Neural progenitor cell (in vitro differentiated cells): ENCODE measurements at regions not wholly inside any gene's neighbourhood (a gene's known extent, or its start where the extent isn't known, plus 50 kb on each side); places are given as distances from the start of the nearest gene placed in this dataset.

Experiments used
- DNase-seq: peaks from one replicate; pipeline ENCODE4 v3.0.0-alpha.2; 2016; ENCODE audit warnings: low spot score
- H2AFZ ChIP-seq: fragments of 200-600 bp; sonication (generic); replicated peaks from 2 replicates; pipeline ENCODE4 v1.6.1; 2016; ENCODE audit warnings: antibody characterized with exemption
- H3F3A ChIP-seq: fragments of 200-600 bp; sonication (generic); 2 replicates; pipeline ENCODE4 v1.6.1; 2016; ENCODE audit warnings: antibody characterized with exemption, low read depth
- H3K27ac ChIP-seq: fragments of 200-600 bp; sonication (generic); 2 replicates; pipeline ENCODE4 v1.5.1; 2016; ENCODE audit warnings: mild to moderate bottlenecking
- H3K27me3 ChIP-seq: fragments of 200-600 bp; sonication (generic); 2 replicates; pipeline ENCODE4 v1.6.1; 2016; ENCODE audit warnings: mild to moderate bottlenecking, moderate library complexity
- H3K36me3 ChIP-seq: fragments of 200-600 bp; sonication (generic); 2 replicates; pipeline ENCODE4 v1.5.1; 2016
- H3K4me1 ChIP-seq: fragments of 200-600 bp; sonication (generic); 2 replicates; pipeline ENCODE4 v1.6.1; 2016; ENCODE audit warnings: mixed run types
- H3K4me2 ChIP-seq: fragments of 200-600 bp; sonication (generic); 2 replicates; pipeline ENCODE4 v1.6.1; 2016
- H3K4me3 ChIP-seq: fragments of 200-600 bp; sonication (generic); 2 replicates; pipeline ENCODE4 v1.5.1; 2016
- H3K79me2 ChIP-seq: fragments of 200-600 bp; sonication (generic); 2 replicates; pipeline ENCODE4 v1.6.1; 2016; ENCODE audit warnings: low read depth
- H3K9ac ChIP-seq: fragments of 200-600 bp; sonication (generic); 2 replicates; pipeline ENCODE4 v1.6.1; 2016
- H3K9me3 ChIP-seq: fragments of 200-600 bp; sonication (generic); 2 replicates; pipeline ENCODE4 v1.5.1; 2016; ENCODE audit warnings: low read depth
- H4K20me1 ChIP-seq: fragments of 200-600 bp; sonication (generic); 2 replicates; pipeline ENCODE4 v1.6.1; 2016; ENCODE audit warnings: low read depth
- H3K27ac Mint-ChIP-seq: 3 replicates; pipeline ENCODE4 v1.8.0; 2021; ENCODE audit warnings: mixed read lengths
- H3K27me3 Mint-ChIP-seq: 2 replicates; pipeline ENCODE4 v1.8.0; 2022; ENCODE audit warnings: low read depth, mild to moderate bottlenecking, inconsistent platforms, moderate library complexity, mixed read lengths; ENCODE audit not compliant: insufficient read depth
- H3K36me3 Mint-ChIP-seq: 3 replicates; pipeline ENCODE4 v1.8.0; 2021; ENCODE audit warnings: mixed read lengths
- H3K4me1 Mint-ChIP-seq: 3 replicates; pipeline ENCODE4 v1.8.0; 2021; ENCODE audit warnings: mixed read lengths
- H3K4me3 Mint-ChIP-seq: 3 replicates; pipeline ENCODE4 v1.8.0; 2021; ENCODE audit warnings: mild to moderate bottlenecking, moderate library complexity, mixed read lengths
- H3K9me3 Mint-ChIP-seq: 3 replicates; pipeline ENCODE4 v1.8.0; 2020; ENCODE audit warnings: mixed read lengths
- EZH2 ChIP-seq: fragments of 200-600 bp; sonication (generic); IDR thresholded peaks from 2 replicates; pipeline ENCODE4 v1.6.1; 2017; ENCODE audit warnings: antibody characterized with exemption, mild to moderate bottlenecking, moderate library complexity
- EZH2phosphoT487 ChIP-seq: fragments of 200-600 bp; sonication (generic); IDR thresholded peaks from 2 replicates; pipeline ENCODE4 v1.6.1; 2017; ENCODE audit warnings: antibody characterized with exemption
- TF ChIP-seq, protein P1 (sequence below): fragments of 200-600 bp; sonication (generic); IDR thresholded peaks from 2 replicates; pipeline ENCODE4 v1.5.1; 2017; ENCODE audit warnings: antibody characterized with exemption, mild to moderate bottlenecking

DNA sequence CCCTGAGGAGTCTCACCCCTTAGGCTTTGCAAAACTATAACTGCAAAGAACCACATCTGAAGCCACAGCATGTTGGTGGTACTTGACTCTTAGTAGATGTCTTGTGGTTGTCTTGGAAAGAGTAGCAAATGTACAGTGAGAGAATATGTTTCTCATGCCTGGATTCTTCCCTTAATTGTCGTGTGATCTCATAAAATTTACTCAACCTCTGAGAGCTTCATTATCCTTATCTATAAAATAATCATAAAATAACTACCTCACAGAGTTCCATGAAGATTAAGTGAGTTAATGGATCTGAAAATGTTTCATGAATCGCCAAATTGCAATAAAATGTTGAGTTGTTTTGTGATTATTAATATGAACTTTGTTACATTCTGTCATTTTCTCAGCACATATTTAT lies 491.5 kb downstream of the METTL15 start:
- no peaks in the 10 kb centered on the region for H3K9me3 Mint-ChIP-seq
- no peaks in the 10 kb centered on the region for H3K36me3 Mint-ChIP-seq
- no peak overlapping the region for H3K9ac ChIP-seq
- no peak overlapping the region for H2AFZ ChIP-seq
- no peaks in the 10 kb centered on the region for H4K20me1 ChIP-seq
- H3K4me2 ChIP-seq = no peak overlapping the region
- H3K4me1 ChIP-seq = no peaks in the 10 kb centered on the region
- no peak overlapping the region for H3K4me3 Mint-ChIP-seq
- no peaks in the 10 kb centered on the region for H3F3A ChIP-seq
- TF ChIP-seq EZH2 = no peak
- TF ChIP-seq EZH2phosphoT487 = no peak
- TF ChIP-seq, protein P1, sequence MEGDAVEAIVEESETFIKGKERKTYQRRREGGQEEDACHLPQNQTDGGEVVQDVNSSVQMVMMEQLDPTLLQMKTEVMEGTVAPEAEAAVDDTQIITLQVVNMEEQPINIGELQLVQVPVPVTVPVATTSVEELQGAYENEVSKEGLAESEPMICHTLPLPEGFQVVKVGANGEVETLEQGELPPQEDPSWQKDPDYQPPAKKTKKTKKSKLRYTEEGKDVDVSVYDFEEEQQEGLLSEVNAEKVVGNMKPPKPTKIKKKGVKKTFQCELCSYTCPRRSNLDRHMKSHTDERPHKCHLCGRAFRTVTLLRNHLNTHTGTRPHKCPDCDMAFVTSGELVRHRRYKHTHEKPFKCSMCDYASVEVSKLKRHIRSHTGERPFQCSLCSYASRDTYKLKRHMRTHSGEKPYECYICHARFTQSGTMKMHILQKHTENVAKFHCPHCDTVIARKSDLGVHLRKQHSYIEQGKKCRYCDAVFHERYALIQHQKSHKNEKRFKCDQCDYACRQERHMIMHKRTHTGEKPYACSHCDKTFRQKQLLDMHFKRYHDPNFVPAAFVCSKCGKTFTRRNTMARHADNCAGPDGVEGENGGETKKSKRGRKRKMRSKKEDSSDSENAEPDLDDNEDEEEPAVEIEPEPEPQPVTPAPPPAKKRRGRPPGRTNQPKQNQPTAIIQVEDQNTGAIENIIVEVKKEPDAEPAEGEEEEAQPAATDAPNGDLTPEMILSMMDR = no peak
- H3K36me3 ChIP-seq = no peaks in the 10 kb centered on the region
- no peak for DNase-seq
- H3K4me1 Mint-ChIP-seq = no peaks in the 10 kb centered on the region
- H3K27me3 Mint-ChIP-seq = no peaks in the 10 kb centered on the region
- H3K27me3 ChIP-seq = no peaks in the 10 kb centered on the region
- H3K4me3 ChIP-seq = no peak overlapping the region
- no peak overlapping the region for H3K27ac Mint-ChIP-seq
- no peaks in the 10 kb centered on the region for H3K79me2 ChIP-seq
- no peaks in the 10 kb centered on the region for H3K9me3 ChIP-seq
- no peak overlapping the region for H3K27ac ChIP-seq

DNA sequence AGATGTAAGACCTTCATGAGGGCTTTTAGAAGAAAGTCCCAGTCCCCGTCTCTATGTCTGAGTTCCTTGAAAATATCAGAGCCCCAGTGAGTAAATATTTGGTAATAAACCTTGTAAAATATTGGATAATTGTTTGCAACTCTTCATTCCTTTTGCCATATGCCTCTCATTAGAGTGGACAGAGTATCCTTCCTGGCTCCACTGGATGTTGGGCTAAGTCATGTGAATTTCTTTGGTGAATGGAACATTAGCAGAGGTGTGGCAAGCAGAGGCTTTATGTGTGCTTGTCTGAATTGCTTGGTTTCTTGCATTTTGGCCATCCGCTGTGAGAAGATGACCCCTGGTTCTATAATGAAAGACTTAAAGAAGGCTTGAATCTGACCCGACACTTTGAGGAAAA lies 490.3 kb downstream of the METTL15 start:
- H3K9ac ChIP-seq = no peak overlapping the region
- no peak for DNase-seq
- H3K4me2 ChIP-seq = no peak overlapping the region
- no peak overlapping the region for H3K27ac ChIP-seq
- H4K20me1 ChIP-seq = no peaks in the 10 kb centered on the region
- H3K27ac Mint-ChIP-seq = no peak overlapping the region
- H2AFZ ChIP-seq = no peak overlapping the region
- H3K4me3 Mint-ChIP-seq = no peak overlapping the region
- H3K27me3 ChIP-seq = no peaks in the 10 kb centered on the region
- H3K4me1 Mint-ChIP-seq = no peaks in the 10 kb centered on the region
- no peak for TF ChIP-seq EZH2phosphoT487
- TF ChIP-seq, protein P1 = no peak
- H3K36me3 Mint-ChIP-seq = no peaks in the 10 kb centered on the region
- no peak overlapping the region for H3K4me3 ChIP-seq
- no peaks in the 10 kb centered on the region for H3K36me3 ChIP-seq
- H3K27me3 Mint-ChIP-seq = no peaks in the 10 kb centered on the region
- H3F3A ChIP-seq = no peaks in the 10 kb centered on the region
- H3K4me1 ChIP-seq = no peaks in the 10 kb centered on the region
- H3K9me3 Mint-ChIP-seq = no peaks in the 10 kb centered on the region
- H3K79me2 ChIP-seq = no peaks in the 10 kb centered on the region
- H3K9me3 ChIP-seq = no peaks in the 10 kb centered on the region

DNA sequence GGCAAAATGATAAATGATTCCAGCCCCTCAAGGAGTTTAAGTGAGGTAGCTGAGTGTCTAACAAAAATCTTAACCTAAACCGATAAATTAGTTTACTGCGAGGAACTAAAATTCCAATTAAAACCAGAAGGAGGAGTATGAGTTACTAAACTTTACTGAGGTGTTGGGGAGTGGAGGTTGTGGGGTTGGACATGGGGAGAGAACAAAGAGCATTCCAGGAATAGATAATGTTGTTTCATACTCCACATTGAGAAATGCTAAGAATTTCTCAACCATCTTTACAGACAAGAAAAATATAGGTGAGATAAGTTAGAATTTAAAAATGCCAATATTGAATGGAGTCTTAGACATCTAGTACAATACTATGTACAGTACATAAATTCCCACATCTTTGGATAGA lies 488.6 kb downstream of the METTL15 start:
- Mint-ChIP-seq H3K27me3 (no peaks in the 10 kb centered on the region), H3K4me1 (no peaks in the 10 kb centered on the region), H3K4me3 (no peak overlapping the region), H3K36me3 (no peaks in the 10 kb centered on the region), H3K9me3 (no peaks in the 10 kb centered on the region), H3K27ac (no peak overlapping the region)
- Histone ChIP-seq H3K9me3 (no peaks in the 10 kb centered on the region), H3K4me2 (no peak overlapping the region), H3K36me3 (no peaks in the 10 kb centered on the region), H3K4me3 (no peak overlapping the region), H3K4me1 (no peaks in the 10 kb centered on the region), H4K20me1 (no peaks in the 10 kb centered on the region), H3K9ac (no peak overlapping the region), H3K27ac (no peak overlapping the region), H3K79me2 (no peaks in the 10 kb centered on the region), H2AFZ (no peak overlapping the region), H3K27me3 (no peaks in the 10 kb centered on the region), H3F3A (no peaks in the 10 kb centered on the region)
- DNase-seq = no peak
- TF ChIP-seq EZH2 (no peak), EZH2phosphoT487 (no peak)
- TF ChIP-seq, protein P1 = no peak

DNA sequence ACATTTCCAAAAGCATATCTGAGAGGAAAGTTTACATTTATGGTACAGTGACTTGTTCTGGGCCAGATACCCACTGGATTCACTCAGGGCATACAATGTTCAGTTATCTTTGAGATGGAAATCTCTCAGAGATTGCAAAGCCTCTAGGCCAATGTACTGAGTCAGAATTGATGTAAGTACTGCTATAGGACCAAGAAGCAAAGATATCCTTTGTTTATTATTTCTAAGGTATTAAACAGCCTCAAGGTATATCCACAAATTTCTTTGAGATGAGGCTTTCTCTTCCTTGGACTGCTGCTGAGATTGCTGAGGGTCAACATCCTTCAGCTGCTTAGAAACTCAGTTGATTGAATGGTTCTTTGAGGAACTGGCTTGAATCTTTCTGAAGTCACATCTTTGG lies 484.0 kb downstream of the METTL15 start:
- no peaks in the 10 kb centered on the region for H3K9me3 ChIP-seq
- no peak overlapping the region for H3K27ac Mint-ChIP-seq
- no peaks in the 10 kb centered on the region for H3K79me2 ChIP-seq
- no peak overlapping the region for H3K9ac ChIP-seq
- no peaks in the 10 kb centered on the region for H3F3A ChIP-seq
- H3K4me1 Mint-ChIP-seq = no peaks in the 10 kb centered on the region
- no peaks in the 10 kb centered on the region for H3K9me3 Mint-ChIP-seq
- TF ChIP-seq, protein P1 = no peak
- TF ChIP-seq EZH2 = no peak
- DNase-seq = no peak
- no peak overlapping the region for H3K27ac ChIP-seq
- no peaks in the 10 kb centered on the region for H3K36me3 ChIP-seq
- H3K4me2 ChIP-seq = no peak overlapping the region
- no peak overlapping the region for H3K4me3 Mint-ChIP-seq
- no peaks in the 10 kb centered on the region for H3K27me3 Mint-ChIP-seq
- H3K4me1 ChIP-seq = no peaks in the 10 kb centered on the region
- no peak overlapping the region for H3K4me3 ChIP-seq
- H4K20me1 ChIP-seq = no peaks in the 10 kb centered on the region
- no peaks in the 10 kb centered on the region for H3K36me3 Mint-ChIP-seq
- no peak overlapping the region for H2AFZ ChIP-seq
- no peaks in the 10 kb centered on the region for H3K27me3 ChIP-seq
